Activated CD4-positive, CD25-positive, alpha-beta regulatory T cell treated with anti-CD3 and anti-CD28 coated beads, Interleukin-2, amount 50 U/mL, for 16 hours (primary cell): ENCODE measurements at regions not wholly inside any gene's neighbourhood (a gene's known extent, or its start where the extent isn't known, plus 50 kb on each side); places are given as distances from the start of the nearest gene placed in this dataset.
"Not testable (repeated sequence)": the region's sequence is repeated elsewhere in the genome, so short reads cannot be mapped to it uniquely, and the experiment has no call there.

ENCODE experiments used
- DNase-seq: peaks from one replicate; pipeline ENCODE4 v3.0.0-alpha.2; 2020; ENCODE audit warnings: low read depth, low spot score

- no peak for DNase-seq
Measured at GRCh38 chr5:39980056-39980455, 555.3 kb upstream of the DAB2 start.

- DNase-seq, result no peak
Measured at GRCh38 chr5:39977066-39977655, 552.4 kb upstream of the DAB2 start.

- no peak for DNase-seq
Measured at GRCh38 chr5:39970117-39970798, 545.5 kb upstream of the DAB2 start.

- no peak for DNase-seq
Measured at GRCh38 chr5:39968381-39968780, 543.6 kb upstream of the DAB2 start.

- DNase-seq, result no peak
Measured at GRCh38 chr5:39955156-39955555, 530.4 kb upstream of the DAB2 start.

- no peak for DNase-seq
Measured at GRCh38 chr5:39951070-39951469, 526.3 kb upstream of the DAB2 start.

- DNase-seq, result peak; percentile 55
Measured at GRCh38 chr5:39948867-39949468, 524.2 kb upstream of the DAB2 start.

GRCh38 chr5:39948341-39948740 is 523.6 kb upstream of the DAB2 start:
- no peak for DNase-seq

- no peak for DNase-seq
Measured at GRCh38 chr5:39947657-39948056, 522.9 kb upstream of the DAB2 start.

- no peak for DNase-seq
Measured at GRCh38 chr5:39946356-39947045, 521.7 kb upstream of the DAB2 start.

- no peak for DNase-seq
Measured at GRCh38 chr5:39945870-39946269, 521.1 kb upstream of the DAB2 start.

- DNase-seq, result no peak
Measured at GRCh38 chr5:39943811-39944210, 519.0 kb upstream of the DAB2 start.

GRCh38 chr5:39942606-39943005 is 517.8 kb upstream of the DAB2 start:
- DNase-seq, result no peak

GRCh38 chr5:39941416-39941815 is 516.6 kb upstream of the DAB2 start:
- no peak for DNase-seq

GRCh38 chr5:39934830-39935229 is 510.1 kb upstream of the DAB2 start:
- no peak for DNase-seq

- no peak for DNase-seq
Measured at GRCh38 chr5:39933061-39933460, 508.3 kb upstream of the DAB2 start.

GRCh38 chr5:39928709-39929108 is 503.9 kb upstream of the DAB2 start:
- DNase-seq, result no peak

GRCh38 chr5:39919876-39920275 is 495.1 kb upstream of the DAB2 start:
- no peak for DNase-seq

- DNase-seq, result no peak
Measured at GRCh38 chr5:39912906-39913305, 488.1 kb upstream of the DAB2 start.

- DNase-seq, result not testable (repeated sequence)
Measured at GRCh38 chr5:39907267-39907951, 482.6 kb upstream of the DAB2 start.

GRCh38 chr5:39906146-39906545 is 481.4 kb upstream of the DAB2 start:
- no peak for DNase-seq

GRCh38 chr5:39905356-39905755 is 480.6 kb upstream of the DAB2 start:
- no peak for DNase-seq
